GM12873 (cell line): ENCODE measurements at regions not wholly inside any gene's neighbourhood (a gene's known extent, or its start where the extent isn't known, plus 50 kb on each side); places are given as distances from the start of the nearest gene placed in this dataset.

Experiments
- CTCF ChIP-seq: IDR thresholded peaks from 2 replicates; pipeline ENCODE4 v1.5.1; 2012; ENCODE audit warnings: low read depth, mild to moderate bottlenecking, moderate library complexity, low read length, control low read depth; ENCODE audit not compliant: insufficient read depth; ENCODE audit errors: missing control alignments

DNA sequence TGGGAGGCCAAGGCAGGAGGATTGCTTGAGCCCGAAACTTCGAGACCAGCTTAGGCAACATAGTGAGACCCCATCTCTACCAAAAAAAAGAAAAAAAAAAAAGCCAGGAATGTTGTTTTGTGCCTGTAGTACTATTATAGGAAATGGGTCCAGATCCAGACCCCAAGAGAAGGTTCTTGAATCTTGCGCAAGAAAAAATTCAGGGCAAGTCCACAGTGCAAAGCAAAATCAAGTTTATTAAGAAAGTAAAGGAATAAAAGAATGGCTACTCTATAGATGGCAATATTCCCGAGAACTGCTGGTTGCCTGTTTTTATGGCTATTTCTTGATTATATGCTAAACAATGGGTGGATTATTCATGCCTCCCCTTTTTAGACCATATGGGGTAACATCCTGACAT is 51.2 kb upstream of the RDX start:
- no peak for TF ChIP-seq CTCF

GRCh38 chr11:110349138-110349996 is 53.0 kb upstream of the RDX start:
- no peak for TF ChIP-seq CTCF

DNA sequence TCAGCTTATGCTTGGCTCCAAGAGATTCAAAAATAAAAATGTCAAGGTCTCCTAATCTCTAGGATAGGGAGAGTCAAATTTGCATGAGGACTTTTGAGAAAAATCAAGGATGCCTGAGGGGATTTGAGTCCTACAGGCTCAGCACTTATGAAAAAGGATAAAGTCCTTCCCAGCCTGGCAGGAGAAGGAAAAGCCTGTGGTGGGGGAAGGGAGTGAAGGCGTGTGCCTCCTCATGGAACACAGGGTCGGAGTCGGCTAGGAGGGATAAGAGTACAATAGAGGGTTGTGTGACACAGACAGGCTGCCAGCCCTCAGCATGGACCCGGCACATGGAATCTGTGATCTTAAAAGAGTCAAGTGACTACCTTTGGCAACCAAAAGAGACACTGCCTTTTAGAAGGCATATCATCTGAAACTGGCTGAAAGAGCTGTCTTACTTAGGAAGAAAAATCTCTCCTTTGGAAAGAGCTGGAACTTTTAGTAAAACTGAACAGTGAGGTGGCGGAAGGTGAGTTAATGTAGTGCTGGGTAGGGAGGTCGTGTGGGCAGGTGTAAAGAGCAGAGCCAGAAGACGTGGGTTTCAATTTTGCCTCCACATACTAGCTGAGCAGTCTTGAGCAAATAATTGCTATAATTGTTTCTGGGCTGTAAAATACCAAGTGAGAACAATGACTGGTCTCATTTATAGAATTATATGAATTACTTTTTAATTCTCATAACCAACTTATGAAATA is 58.8 kb upstream of the RDX start:
- TF ChIP-seq CTCF = no peak

DNA sequence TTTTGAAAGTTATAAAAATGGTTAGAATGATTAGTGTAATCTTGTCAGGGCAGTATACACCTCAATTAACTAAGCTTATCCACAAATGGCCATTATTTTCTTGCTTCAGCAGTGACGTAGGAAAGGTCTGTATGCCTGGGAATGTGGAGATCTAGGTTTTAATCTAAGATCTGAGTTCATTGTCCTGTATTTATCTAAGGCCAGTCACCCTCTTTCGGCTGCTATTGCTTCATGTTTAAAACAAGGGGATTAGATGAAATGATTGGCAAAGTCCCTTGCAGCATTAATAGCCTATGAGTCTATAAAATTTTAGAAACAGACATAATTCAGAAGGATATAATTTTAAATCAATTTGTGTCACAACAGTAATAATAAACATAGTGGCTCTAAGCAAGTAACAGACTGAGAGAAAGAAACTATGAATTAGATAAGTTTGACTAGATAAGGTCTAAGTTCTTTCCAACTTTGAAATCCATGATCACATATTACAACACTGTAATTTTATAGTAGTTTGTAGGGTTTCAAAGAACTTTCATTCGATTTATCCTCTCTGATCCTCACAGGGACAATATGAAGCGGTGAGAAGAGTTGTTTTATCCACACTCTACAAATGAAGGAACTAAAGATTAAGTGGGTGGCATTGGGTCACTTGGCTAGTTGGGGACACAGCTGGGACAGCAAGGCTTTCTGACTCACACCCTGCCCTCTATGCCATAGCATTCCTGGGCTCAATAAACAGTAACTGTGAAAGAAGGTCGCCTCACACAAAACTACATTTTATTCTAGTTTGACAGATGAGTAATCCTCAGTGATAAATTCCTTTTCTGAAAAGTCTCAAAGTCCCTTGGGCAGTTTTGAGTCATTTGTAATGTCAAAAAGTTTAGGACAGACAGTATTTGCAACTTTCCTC is 60.6 kb upstream of the RDX start:
- TF ChIP-seq CTCF = no peak

DNA sequence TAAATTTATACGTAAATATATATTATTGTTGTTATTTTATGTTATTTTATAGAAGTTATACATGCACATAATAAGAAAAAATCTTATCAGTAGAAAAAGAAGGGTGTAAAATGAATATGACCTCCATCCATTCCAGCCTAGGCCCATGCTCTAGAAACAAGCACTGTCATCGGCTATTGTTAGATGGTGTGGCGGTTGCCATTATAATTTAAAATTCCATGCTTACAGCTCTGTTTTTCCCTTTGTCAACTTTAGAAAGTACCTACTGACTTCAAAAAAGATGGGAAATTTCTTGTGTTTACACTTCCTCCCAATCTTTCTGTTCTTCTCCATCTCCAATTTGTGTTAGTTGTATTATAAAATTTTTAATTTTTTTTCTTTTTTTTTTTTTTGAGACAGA is 61.9 kb upstream of the RDX start:
- no peak for TF ChIP-seq CTCF

GRCh38 chr11:110362971-110363509 is 66.6 kb upstream of the RDX start:
- TF ChIP-seq CTCF = no peak
